K562 (cell line): ENCODE measurements at regions not wholly inside any gene's neighbourhood (a gene's known extent, or its start where the extent isn't known, plus 50 kb on each side); places are given as distances from the start of the nearest gene placed in this dataset.

Source experiments
- HNRNPL ChIP-seq: fragments of 200-400 bp; formaldehyde crosslinking; IDR thresholded peaks from 2 replicates; pipeline ENCODE4 v1.6.1; 2017; ENCODE audit warnings: low read depth, mild to moderate bottlenecking, low read length
- HNRNPLL ChIP-seq: fragments of 200-400 bp; formaldehyde crosslinking; IDR thresholded peaks from 2 replicates; pipeline ENCODE4 v1.6.1; 2017; ENCODE audit warnings: low read length, low read depth, mild to moderate bottlenecking; ENCODE audit not compliant: poor library complexity, severe bottlenecking
- HOXB6 ChIP-seq: fragments of 250-450 bp; sonication (Bioruptor Pico); IDR thresholded peaks from 2 replicates; pipeline ENCODE4 v1.5.1; 2022; ENCODE audit warnings: mild to moderate bottlenecking, borderline replicate concordance
- LARP7 ChIP-seq: fragments of 450-650 bp; IDR thresholded peaks from 2 replicates; pipeline ENCODE4 v1.6.1; 2016
- MECOM ChIP-seq: fragments of 250-450 bp; sonication (Bioruptor Pico); IDR thresholded peaks from 2 replicates; pipeline ENCODE4 v1.8.0; 2022; ENCODE audit warnings: inconsistent platforms
- PHF20 ChIP-seq: fragments of 450-650 bp; IDR thresholded peaks from 2 replicates; pipeline ENCODE4 v1.6.1; 2018; ENCODE audit not compliant: partially characterized antibody
- ZBTB26 ChIP-seq: fragments of 450-650 bp; formaldehyde crosslinking; IDR thresholded peaks from 2 replicates; pipeline ENCODE4 v1.4.0; 2022; ENCODE audit warnings: missing genetic modification characterization
- ZBTB49 ChIP-seq: sonication (generic); formaldehyde crosslinking; IDR thresholded peaks from 2 replicates; pipeline ENCODE4 v1.8.0; 2022; ENCODE audit warnings: missing genetic modification reagents, mild to moderate bottlenecking, borderline replicate concordance
- ZNF12 ChIP-seq: sonication (generic); formaldehyde crosslinking; IDR thresholded peaks from 2 replicates; pipeline ENCODE4 v1.4.0; 2020; ENCODE audit warnings: mild to moderate bottlenecking, missing genetic modification reagents
- TF ChIP-seq, protein P1 (sequence below): fragments of 250-450 bp; sonication (Bioruptor Pico); IDR thresholded peaks from 2 replicates; pipeline ENCODE4 v1.5.0; 2021; ENCODE audit warnings: mild to moderate bottlenecking, moderate library complexity
- TF ChIP-seq, protein P2 (sequence below): sonication (generic); formaldehyde crosslinking; IDR thresholded peaks from 2 replicates; pipeline ENCODE4 v1.8.1; 2023; ENCODE audit warnings: mild to moderate bottlenecking, missing genetic modification reagents

- TF ChIP-seq, protein P1, sequence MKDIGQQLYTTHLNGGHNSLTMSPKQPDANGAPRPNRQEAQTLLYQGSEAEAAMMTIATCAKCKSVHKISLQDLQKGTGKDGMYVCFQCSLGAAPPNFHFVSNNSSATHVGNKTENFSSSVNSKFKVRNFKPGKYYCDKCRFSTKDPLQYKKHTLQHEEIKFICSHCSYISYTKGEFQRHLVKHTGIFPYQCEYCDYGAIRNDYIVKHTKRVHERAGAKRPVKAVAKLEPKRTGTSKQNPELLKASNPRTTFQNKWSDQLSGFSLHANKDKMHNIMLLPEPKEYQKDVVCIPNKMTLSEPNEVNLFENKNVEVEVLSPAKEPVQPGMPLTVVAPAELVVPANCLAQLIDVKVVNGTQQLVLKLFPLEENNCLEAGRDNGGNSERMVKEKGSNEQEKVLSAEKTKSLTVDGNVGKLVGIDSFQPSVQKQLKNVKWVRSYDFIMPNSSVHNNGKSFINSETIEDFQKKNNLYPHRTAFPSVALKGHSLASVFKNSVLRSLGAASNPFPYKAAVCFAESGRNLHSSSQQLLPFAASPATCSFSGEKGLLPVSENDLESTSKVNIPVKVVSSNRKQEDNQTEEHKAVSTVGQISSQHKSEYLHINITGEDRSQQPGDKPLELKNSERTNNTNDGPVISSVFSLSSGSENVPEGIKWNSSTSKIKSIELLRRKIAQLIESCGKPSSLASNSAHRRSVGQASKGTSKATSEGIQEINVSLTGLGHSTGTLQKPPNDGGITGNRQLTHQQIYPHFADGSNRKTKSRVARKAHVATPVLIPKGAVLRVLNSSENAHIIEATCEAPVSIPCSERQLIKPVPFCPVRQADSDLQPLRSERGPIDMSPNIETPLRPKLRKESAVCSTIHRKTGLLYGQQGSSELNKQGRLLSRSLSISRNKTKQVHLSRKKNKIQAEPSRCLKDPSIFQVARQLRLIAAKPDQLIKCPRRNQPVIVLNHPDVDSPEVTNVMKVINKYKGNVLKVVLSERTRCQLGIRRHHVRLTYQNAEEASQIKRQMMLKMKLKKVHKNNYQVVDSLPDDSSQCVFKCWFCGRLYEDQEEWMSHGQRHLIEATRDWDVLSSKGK (CRISPR knock-in tag) = no peak
- TF ChIP-seq, protein P2, sequence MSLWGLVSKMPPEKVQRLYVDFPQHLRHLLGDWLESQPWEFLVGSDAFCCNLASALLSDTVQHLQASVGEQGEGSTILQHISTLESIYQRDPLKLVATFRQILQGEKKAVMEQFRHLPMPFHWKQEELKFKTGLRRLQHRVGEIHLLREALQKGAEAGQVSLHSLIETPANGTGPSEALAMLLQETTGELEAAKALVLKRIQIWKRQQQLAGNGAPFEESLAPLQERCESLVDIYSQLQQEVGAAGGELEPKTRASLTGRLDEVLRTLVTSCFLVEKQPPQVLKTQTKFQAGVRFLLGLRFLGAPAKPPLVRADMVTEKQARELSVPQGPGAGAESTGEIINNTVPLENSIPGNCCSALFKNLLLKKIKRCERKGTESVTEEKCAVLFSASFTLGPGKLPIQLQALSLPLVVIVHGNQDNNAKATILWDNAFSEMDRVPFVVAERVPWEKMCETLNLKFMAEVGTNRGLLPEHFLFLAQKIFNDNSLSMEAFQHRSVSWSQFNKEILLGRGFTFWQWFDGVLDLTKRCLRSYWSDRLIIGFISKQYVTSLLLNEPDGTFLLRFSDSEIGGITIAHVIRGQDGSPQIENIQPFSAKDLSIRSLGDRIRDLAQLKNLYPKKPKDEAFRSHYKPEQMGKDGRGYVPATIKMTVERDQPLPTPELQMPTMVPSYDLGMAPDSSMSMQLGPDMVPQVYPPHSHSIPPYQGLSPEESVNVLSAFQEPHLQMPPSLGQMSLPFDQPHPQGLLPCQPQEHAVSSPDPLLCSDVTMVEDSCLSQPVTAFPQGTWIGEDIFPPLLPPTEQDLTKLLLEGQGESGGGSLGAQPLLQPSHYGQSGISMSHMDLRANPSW (CRISPR knock-in tag) = no peak
- no peak for TF ChIP-seq LARP7
- no peak for TF ChIP-seq ZNF12
- no peak for TF ChIP-seq PHF20
- no peak for TF ChIP-seq MECOM (CRISPR knock-in tag)
- TF ChIP-seq ZBTB49 (CRISPR knock-in tag) = no peak
- no peak for TF ChIP-seq HNRNPLL
- TF ChIP-seq ZBTB26 = no peak
- TF ChIP-seq HNRNPL = no peak
- TF ChIP-seq HOXB6 = no peak
- TF ChIP-seq, all 486 proteins: peak for 0
Observed at GRCh38 chr12:111089616-111090015, 169.2 kb upstream of the MYL2 start (continued).
